Fibroblast of skin of abdomen (primary cell): ENCODE measurements at regions not wholly inside any gene's neighbourhood (a gene's known extent, or its start where the extent isn't known, plus 50 kb on each side); places are given as distances from the start of the nearest gene placed in this dataset.
A peak's percentile ranks its signal among the peaks of the same experiment; 100 is the strongest.
"Not testable (repeated sequence)": the region's sequence is repeated elsewhere in the genome, so short reads cannot be mapped to it uniquely, and the experiment has no call there.

Experiments used
- DNase-seq: peaks from one replicate; pipeline ENCODE4 v3.0.0-alpha.2; 2013

DNA sequence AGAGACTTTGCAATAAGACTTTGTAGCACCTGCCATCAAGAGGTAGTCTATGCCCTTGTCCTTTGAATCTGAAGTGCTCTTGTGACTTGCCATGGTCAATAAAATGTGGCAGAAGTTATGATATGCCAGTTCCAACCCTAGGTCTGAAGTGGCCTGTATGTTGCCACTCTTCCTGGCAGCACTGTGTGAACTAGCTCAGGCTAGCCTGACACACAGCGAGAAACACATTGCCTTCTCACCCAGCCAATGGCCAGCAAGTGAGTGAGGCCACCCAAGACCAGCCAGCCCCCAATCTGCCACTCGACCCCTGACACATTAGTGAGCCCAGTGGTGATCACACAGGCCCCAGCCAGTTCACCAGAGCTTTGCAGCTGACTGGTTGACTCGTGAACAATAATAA lies 52.7 kb upstream of the OSMR start:
- DNase-seq = no peak

DNA sequence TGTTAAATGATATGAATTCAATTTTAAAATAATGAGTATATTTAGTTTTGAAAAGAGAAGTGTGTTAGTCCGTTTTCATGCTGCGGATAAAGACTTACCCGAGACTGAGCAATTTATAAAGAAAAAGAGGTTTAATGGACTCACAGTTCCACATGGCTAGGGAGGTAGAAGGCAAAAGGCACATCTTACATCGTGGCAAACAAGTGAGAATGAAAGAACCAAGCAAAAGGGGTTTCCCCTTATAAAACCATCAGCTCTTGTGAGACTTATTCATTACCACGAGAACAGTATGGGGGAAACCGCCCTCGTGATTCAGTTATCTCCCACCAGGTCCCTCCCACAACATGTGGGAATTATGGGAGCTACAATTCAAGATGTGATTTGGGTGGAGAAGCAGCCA lies 51.8 kb upstream of the OSMR start:
- not testable (repeated sequence) for DNase-seq

DNA sequence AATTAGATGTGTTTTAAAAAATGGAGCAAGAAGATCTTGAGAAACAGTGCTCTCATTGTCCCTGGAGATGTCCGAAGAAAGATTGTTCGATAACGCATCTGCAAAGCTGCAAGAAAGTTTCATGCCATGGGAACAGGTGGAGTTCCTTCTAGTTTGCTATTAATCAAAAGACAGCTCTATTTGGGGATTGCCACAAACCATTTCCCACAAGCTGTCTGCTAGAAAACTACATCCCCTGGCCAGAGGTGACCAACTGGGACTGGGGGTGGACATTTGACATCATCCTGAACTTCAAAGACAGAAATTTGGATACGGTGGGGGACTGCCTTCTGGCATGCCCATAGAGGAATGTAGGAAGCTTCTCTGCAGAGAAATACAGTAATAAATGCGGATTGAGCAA lies 50.8 kb upstream of the OSMR start:
- no peak for DNase-seq

DNA sequence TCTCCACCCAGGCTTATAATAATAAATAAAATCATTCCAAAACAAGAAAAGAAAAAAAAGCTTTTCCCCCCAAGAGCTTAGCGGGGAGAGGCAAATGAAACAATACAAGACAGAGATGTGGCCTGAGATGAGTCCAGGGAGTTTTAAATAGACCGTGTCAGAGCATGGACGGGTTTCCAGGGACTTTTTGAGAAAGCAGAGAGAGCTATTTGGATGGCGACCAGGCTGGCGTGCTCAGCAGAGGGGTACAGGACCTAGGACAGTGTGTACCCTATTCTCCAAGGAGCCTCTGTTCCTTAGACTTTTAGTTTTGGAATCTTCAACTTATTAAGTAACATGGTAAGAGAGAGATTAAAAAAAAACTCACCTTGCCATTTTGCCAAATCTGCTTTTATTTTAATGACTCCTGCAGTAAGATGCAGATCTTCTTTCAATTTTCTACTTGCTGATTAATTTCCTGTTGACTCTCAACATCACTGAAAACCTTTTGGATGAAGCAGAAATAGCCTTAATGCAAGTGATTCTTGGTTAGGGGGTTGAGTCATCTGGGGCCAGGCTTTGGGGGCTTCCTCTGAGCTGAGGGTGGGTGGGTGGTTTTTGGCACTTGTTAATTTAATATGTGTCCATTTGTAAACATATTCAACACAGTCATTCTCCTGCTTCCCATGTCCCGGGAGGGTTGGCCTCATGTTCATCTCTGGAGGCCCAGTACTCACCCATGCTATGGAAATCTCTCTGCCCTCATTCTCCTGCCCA lies 49.6 kb upstream of the OSMR start:
- peak; percentile 45 for DNase-seq
